ENCODE measurements at regions not wholly inside any gene's neighbourhood (a gene's known extent, or its start where the extent isn't known, plus 50 kb on each side); places are given as distances from the start of the nearest gene placed in this dataset.

DNA sequence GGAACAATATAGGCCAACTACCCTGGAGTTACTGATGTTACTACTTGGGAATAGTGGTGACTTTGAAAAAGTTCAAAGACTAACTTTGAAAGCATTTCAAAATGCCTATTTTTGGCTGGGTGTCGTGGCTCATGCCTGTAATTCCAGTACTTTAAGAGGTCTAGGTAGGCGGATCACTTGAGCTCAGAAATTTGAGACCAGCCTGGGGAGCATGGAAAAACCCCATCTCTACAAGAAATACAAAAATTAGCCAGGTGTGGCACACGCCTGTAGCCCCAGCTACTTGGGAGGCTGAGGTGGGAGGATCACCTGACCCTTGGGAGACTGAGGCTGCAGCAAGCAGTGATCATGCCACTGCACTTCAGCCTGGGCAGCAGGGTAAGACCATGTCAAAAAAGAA is 105.3 kb downstream of the ARRDC3 start:
- TF ChIP-seq, protein P1, sequence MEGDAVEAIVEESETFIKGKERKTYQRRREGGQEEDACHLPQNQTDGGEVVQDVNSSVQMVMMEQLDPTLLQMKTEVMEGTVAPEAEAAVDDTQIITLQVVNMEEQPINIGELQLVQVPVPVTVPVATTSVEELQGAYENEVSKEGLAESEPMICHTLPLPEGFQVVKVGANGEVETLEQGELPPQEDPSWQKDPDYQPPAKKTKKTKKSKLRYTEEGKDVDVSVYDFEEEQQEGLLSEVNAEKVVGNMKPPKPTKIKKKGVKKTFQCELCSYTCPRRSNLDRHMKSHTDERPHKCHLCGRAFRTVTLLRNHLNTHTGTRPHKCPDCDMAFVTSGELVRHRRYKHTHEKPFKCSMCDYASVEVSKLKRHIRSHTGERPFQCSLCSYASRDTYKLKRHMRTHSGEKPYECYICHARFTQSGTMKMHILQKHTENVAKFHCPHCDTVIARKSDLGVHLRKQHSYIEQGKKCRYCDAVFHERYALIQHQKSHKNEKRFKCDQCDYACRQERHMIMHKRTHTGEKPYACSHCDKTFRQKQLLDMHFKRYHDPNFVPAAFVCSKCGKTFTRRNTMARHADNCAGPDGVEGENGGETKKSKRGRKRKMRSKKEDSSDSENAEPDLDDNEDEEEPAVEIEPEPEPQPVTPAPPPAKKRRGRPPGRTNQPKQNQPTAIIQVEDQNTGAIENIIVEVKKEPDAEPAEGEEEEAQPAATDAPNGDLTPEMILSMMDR (conservative IDR thresholded peaks at IDR 0.05; ENCODE audit: low read depth, low read length) = no peak
- no peak for TF ChIP-seq EZH2 (IDR thresholded peaks at IDR 0.05; ENCODE audit: borderline replicate concordance, low read depth, low read length, poor library complexity, severe bottlenecking)

Data from A673 (cell line).